CD4-positive, alpha-beta T cell (primary cell): ENCODE measurements at regions not wholly inside any gene's neighbourhood (a gene's known extent, or its start where the extent isn't known, plus 50 kb on each side); places are given as distances from the start of the nearest gene placed in this dataset.

Experiments used
- ATAC-seq: fragments of 200-7000 bp; cut with Tn5 transposase; one replicate; pipeline ENCODE4 v1.10.0; 2022; ENCODE audit warnings: mild to moderate bottlenecking; ENCODE audit not compliant: poor library complexity
- CTCF ChIA-PET: fragments of 350-600 bp; sonication (Branson Sonifier 250); formaldehyde crosslinking; loops from one replicate; lab custom pipeline; 2021; ENCODE audit warnings: antibody characterized with exemption, inconsistent platforms; lab: Charles Lee
- POLR2A ChIA-PET: fragments of 350-600 bp; sonication (Branson Sonifier 250); formaldehyde crosslinking; loops from one replicate; lab custom pipeline; 2021; ENCODE audit warnings: antibody characterized with exemption, inconsistent platforms; lab: Charles Lee
- DNase-seq, 14 experiments: peaks; one replicate each; pipeline ENCODE4 v3.0.0-alpha.2; 2013 to 2020; ENCODE audit warnings: mixed read lengths in 2 of 14
- H3K27ac ChIP-seq, 2 donors: one replicate each; pipeline versions ENCODE4 v1.5.1 to v1.7.0; 2013; ENCODE audit warnings: low read length in 2 of 2, low read depth in 1 of 2, mild to moderate bottlenecking in 1 of 2
- H3K27me3 ChIP-seq, 2 experiments: 1 replicate in 1 of 2; 2 replicates in 1 of 2; pipeline versions ENCODE4 v1.6.1 to v1.7.0; 2013; ENCODE audit warnings: low read length in 2 of 2, control low read depth in 1 of 2, mild to moderate bottlenecking in 1 of 2, moderate library complexity in 1 of 2; ENCODE audit not compliant: insufficient read depth in 2 of 2, control insufficient read depth in 1 of 2
- H3K36me3 ChIP-seq: one replicate; pipeline ENCODE4 v1.6.1; 2013; ENCODE audit warnings: low read length, control low read depth; ENCODE audit not compliant: insufficient read depth
- H3K4me1 ChIP-seq: one replicate; pipeline ENCODE4 v1.6.1; 2013; ENCODE audit warnings: low read length, control low read depth; ENCODE audit not compliant: insufficient read depth
- H3K4me3 ChIP-seq: one replicate; pipeline ENCODE4 v1.5.1; 2013; ENCODE audit warnings: mild to moderate bottlenecking, low read length, moderate library complexity
- H3K9me3 ChIP-seq, 2 experiments: 1 replicate in 1 of 2; 2 replicates in 1 of 2; pipeline versions ENCODE4 v1.6.1 to v1.7.0; 2013; ENCODE audit warnings: low read length in 2 of 2, mild to moderate bottlenecking in 2 of 2, control low read depth in 1 of 2, moderate library complexity in 1 of 2; ENCODE audit not compliant: control insufficient read depth in 1 of 2, insufficient read depth in 1 of 2
- H3K27ac Mint-ChIP-seq: one replicate; pipeline ENCODE4 v1.8.0; 2020; ENCODE audit warnings: mixed read lengths
- H3K27me3 Mint-ChIP-seq: one replicate; pipeline ENCODE4 v1.8.0; 2021; ENCODE audit warnings: mixed read lengths
- H3K36me3 Mint-ChIP-seq: one replicate; pipeline ENCODE4 v1.8.0; 2021; ENCODE audit warnings: low read depth, mixed read lengths
- H3K4me1 Mint-ChIP-seq: one replicate; pipeline ENCODE4 v1.8.0; 2021; ENCODE audit warnings: low read depth, mixed read lengths
- H3K4me3 Mint-ChIP-seq: one replicate; pipeline ENCODE4 v1.8.0; 2020; ENCODE audit warnings: mild to moderate bottlenecking, mixed read lengths
- H3K9me3 Mint-ChIP-seq: one replicate; pipeline ENCODE4 v1.8.0; 2020; ENCODE audit warnings: mixed read lengths
- CTCF ChIP-seq: fragments of 200-600 bp; IDR thresholded peaks from one replicate; pipeline ENCODE4 v1.8.0; 2022; ENCODE audit warnings: antibody characterized with exemption, mild to moderate bottlenecking
- intact Hi-C, 2 experiments: fragments of 100-400 bp; cut with DNase I in 1 of 2; cut with micrococcal nuclease in 1 of 2; formaldehyde crosslinking; loops; one replicate each; pipeline versions ENCODE4 v1.15.1 to v1.9.0; 2023 to 2025; cut with DNase I, micrococcal nuclease

DNA sequence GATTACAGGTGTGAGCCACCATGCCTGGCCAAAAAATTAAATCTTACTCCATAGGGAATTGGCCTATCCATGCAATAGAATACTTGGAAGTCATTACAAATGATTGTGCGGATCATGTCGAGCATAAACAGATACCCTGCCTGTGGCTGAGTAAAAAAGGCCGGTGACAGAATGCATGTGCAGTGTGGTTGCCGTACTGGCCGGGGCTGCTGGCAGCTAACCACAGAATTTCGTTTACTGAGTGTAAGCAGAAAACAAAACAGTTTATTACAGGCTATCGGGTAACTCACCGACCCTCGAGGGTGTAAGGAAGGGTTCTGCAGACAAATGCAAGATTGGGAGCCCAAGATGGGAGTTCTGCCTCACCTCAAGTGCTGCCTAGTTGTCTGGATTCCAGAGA lies 127.7 kb downstream of the ZIC5 start:
- Histone ChIP-seq H3K27me3 (no peaks in the 10 kb centered on the region), H3K9me3 (no peaks in the 10 kb centered on the region), H3K36me3 (no peaks in the 10 kb centered on the region), H3K27ac (no peak overlapping the region), H3K4me1 (no peaks in the 10 kb centered on the region), H3K4me3 (no peak overlapping the region)
- TF ChIP-seq CTCF, result no peak
- no peak overlapping the region for H3K27ac Mint-ChIP-seq
- no peaks in the 10 kb centered on the region for H3K27me3 Mint-ChIP-seq
- CTCF ChIA-PET, result no interaction called here
- intact Hi-C loops, result no loop called here
- H3K36me3 Mint-ChIP-seq, result peaks cover 5% of the 10 kb centered on the region
- ATAC-seq (no peak), DNase-seq (no peak)
- POLR2A ChIA-PET, result no interaction called here
- no peak overlapping the region for H3K4me3 Mint-ChIP-seq
- H3K4me1 Mint-ChIP-seq, result no peaks in the 10 kb centered on the region
- no peaks in the 10 kb centered on the region for H3K9me3 Mint-ChIP-seq

DNA sequence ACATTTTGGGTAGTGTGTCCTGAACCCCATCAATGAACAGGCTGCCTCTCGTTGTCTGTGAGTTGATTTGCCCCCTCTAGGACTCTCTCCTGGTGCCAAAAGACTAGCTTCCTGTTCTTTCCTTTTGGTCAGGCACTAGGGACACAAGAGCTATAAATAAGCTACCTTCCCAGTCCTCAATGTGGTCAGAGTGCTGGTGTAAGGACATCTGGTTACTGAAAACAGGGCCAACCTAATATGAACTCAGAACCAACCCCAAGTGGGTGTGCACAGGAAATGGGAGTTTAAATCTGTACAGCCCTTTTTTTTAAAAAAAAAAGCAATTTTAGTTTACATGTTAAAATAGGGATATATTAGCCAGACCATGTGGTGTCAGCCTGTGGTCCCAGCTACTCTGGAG lies 129.2 kb downstream of the ZIC5 start:
- no peak overlapping the region for H3K27ac Mint-ChIP-seq
- intact Hi-C loops, result no loop called here
- Histone ChIP-seq H3K27ac (no peak overlapping the region), H3K9me3 (no peaks in the 10 kb centered on the region), H3K4me3 (no peak overlapping the region), H3K27me3 (no peaks in the 10 kb centered on the region), H3K4me1 (no peaks in the 10 kb centered on the region), H3K36me3 (no peaks in the 10 kb centered on the region)
- H3K36me3 Mint-ChIP-seq, result peaks cover 5% of the 10 kb centered on the region
- ChIA-PET CTCF (no interaction called here), POLR2A (no interaction called here)
- ATAC-seq, result no peak
- no peaks in the 10 kb centered on the region for H3K27me3 Mint-ChIP-seq
- H3K4me1 Mint-ChIP-seq, result no peaks in the 10 kb centered on the region
- H3K9me3 Mint-ChIP-seq, result no peaks in the 10 kb centered on the region
- DNase-seq, result no peak
- TF ChIP-seq CTCF, result no peak
- no peak overlapping the region for H3K4me3 Mint-ChIP-seq

DNA sequence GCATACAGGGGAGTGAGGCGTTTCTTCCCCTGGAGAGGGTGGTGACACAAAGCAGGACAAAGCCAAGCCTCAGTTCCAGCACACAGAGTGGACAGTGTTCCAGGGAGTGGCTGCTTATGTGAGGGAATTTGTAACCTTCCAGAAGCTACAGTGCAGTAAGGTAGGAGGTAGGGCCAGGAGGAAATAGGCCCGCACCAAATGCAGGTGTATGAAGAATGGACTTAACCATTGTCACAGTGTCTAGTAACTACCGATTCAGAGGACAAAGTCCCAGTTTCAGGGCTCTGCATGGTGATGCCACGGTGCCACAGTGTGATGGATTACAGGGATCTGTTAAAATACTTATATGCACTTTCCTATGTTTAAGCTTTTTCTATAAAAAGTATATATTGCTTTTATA lies 135.3 kb downstream of the ZIC5 start:
- Histone ChIP-seq H3K36me3 (no peaks in the 10 kb centered on the region), H3K9me3 (no peaks in the 10 kb centered on the region), H3K4me1 (no peaks in the 10 kb centered on the region), H3K27me3 (no peaks in the 10 kb centered on the region), H3K27ac (no peak overlapping the region), H3K4me3 (no peak overlapping the region)
- POLR2A ChIA-PET, result no interaction called here
- no peak overlapping the region for H3K27ac Mint-ChIP-seq
- no peak overlapping the region for H3K4me3 Mint-ChIP-seq
- no peak for TF ChIP-seq CTCF
- no peaks in the 10 kb centered on the region for H3K9me3 Mint-ChIP-seq
- DNase-seq (no peak), ATAC-seq (no peak)
- H3K4me1 Mint-ChIP-seq, result no peaks in the 10 kb centered on the region
- H3K27me3 Mint-ChIP-seq, result no peaks in the 10 kb centered on the region
- CTCF ChIA-PET, result interaction anchor here (0.5 kb wide), 1 partner anchor 159 kb away, joined by 3 read pairs; no protein-coding TSS in a partner anchor
- peaks cover 5% of the 10 kb centered on the region for H3K36me3 Mint-ChIP-seq
- intact Hi-C loops, result no loop called here
